Memory B cell (primary cell): ENCODE measurements at regions not wholly inside any gene's neighbourhood (a gene's known extent, or its start where the extent isn't known, plus 50 kb on each side); places are given as distances from the start of the nearest gene placed in this dataset.
"Not testable (repeated sequence)": the region's sequence is repeated elsewhere in the genome, so short reads cannot be mapped to it uniquely, and the experiment has no call there.

Experiments
- ATAC-seq: fragments of 150-1000 bp; cut with Tn5 transposase; 2 replicates; pipeline ENCODE4 v1.10.0; 2021; ENCODE audit warnings: low read depth, mild to moderate bottlenecking, moderate library complexity
- DNase-seq, 2 donors: peaks; one replicate each; pipeline ENCODE4 v3.0.0; 2022; ENCODE audit warnings: low spot score in 2 of 2
- H3K27ac Mint-ChIP-seq: one replicate; pipeline ENCODE4 v1.8.0; 2022; ENCODE audit warnings: mild to moderate bottlenecking, moderate library complexity, mixed read lengths
- H3K27me3 Mint-ChIP-seq: one replicate; pipeline ENCODE4 v1.8.0; 2022; ENCODE audit warnings: mixed read lengths
- H3K36me3 Mint-ChIP-seq: one replicate; pipeline ENCODE4 v1.8.0; 2022; ENCODE audit warnings: mild to moderate bottlenecking, mixed read lengths
- H3K4me1 Mint-ChIP-seq: one replicate; pipeline ENCODE4 v1.8.0; 2022; ENCODE audit warnings: mixed read lengths
- H3K4me3 Mint-ChIP-seq: one replicate; pipeline ENCODE4 v1.8.0; 2022; ENCODE audit warnings: mild to moderate bottlenecking, moderate library complexity, mixed read lengths
- H3K9me3 Mint-ChIP-seq: one replicate; pipeline ENCODE4 v1.8.0; 2022; ENCODE audit warnings: mixed read lengths

DNA sequence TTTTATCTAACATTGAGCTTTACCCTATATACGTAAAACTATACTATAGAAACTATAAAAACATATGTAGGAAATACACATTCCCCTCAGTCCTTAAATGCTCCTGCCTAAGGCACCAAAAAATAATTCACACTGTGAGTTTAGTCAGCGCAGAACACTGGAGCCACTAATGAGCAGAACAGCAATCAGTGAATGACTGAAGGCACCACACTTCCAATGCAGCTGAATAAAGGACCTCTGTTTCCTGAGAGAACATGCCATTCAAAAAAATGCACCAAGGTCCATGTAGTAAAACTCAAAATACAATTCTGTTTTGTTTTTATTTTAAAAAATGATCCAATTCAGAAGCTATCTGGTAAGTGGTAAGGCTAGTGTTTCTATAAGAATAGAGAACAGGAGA, 1280.6 kb upstream of the NRXN1 start:
- no peaks in the 10 kb centered on the region for H3K27me3 Mint-ChIP-seq
- no peak overlapping the region for H3K27ac Mint-ChIP-seq
- no peak overlapping the region for H3K4me3 Mint-ChIP-seq
- H3K4me1 Mint-ChIP-seq, result no peaks in the 10 kb centered on the region
- no peaks in the 10 kb centered on the region for H3K36me3 Mint-ChIP-seq
- no peaks in the 10 kb centered on the region for H3K9me3 Mint-ChIP-seq
- no peak for ATAC-seq
- DNase-seq, result no peak

DNA sequence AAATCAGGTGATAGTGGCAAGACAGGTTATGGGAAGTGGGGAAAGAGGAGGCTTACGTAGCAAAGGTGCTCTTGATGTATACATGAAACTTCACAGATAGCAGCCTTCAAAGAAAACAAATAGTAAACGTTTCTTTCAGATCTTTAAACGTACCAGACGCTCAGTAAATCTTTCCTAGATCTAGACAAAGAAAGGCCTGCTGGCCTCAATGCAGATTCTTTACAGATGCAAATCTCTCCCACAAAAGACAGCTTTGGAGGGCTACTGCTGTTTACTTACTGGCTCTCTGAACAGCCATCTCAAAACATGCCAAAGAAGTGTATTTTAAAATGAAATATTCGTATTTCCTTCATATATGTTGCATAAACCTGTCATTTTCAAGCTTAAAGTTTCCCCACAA, 1279.9 kb upstream of the NRXN1 start:
- DNase-seq (no peak), ATAC-seq (no peak)
- no peaks in the 10 kb centered on the region for H3K4me1 Mint-ChIP-seq
- no peak overlapping the region for H3K4me3 Mint-ChIP-seq
- no peaks in the 10 kb centered on the region for H3K9me3 Mint-ChIP-seq
- H3K27me3 Mint-ChIP-seq, result no peaks in the 10 kb centered on the region
- H3K27ac Mint-ChIP-seq, result no peak overlapping the region
- H3K36me3 Mint-ChIP-seq, result no peaks in the 10 kb centered on the region

DNA sequence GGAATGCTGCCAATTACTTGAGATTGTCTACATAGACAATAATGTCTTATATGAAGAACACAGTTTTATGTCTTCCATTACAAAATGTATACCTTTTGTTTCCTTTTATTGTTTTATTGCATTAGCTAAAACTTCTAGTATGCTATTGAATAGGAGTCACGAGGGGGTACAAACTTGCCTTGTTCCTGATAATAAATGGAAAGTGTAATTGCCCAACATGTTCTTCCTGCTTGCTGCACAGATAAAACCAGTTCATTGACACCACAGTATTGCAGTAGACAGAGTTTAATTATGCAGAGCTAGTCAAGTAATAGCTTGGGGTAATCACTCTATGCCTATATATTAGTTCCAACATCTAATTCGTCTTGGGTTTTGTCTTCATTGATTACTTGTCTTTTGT, 1276.2 kb upstream of the NRXN1 start:
- ATAC-seq, result no peak
- no peaks in the 10 kb centered on the region for H3K4me1 Mint-ChIP-seq
- no peaks in the 10 kb centered on the region for H3K27me3 Mint-ChIP-seq
- no peak overlapping the region for H3K27ac Mint-ChIP-seq
- no peak overlapping the region for H3K4me3 Mint-ChIP-seq
- peaks cover 7% of the 10 kb centered on the region for H3K9me3 Mint-ChIP-seq
- no peaks in the 10 kb centered on the region for H3K36me3 Mint-ChIP-seq
- DNase-seq, result no peak

DNA sequence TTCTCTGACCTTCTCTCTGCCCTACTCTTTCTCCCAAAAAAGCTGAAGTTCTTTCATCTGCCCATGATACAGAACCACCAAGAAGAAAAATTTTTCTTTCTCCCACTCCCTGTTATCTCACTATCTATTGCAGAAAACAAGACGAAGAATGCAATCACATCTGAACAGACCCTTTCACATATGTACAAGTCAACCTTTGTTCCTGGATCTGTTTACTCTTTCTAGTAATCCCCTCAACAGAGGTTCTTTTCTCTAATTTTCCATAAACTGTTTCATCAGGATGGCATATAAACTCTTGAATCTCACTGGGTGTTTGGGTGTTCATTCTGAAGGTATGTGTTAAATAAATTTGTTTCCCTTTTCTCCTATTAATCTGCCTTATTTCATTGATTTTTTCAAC, 1262.7 kb upstream of the NRXN1 start:
- ATAC-seq (no peak), DNase-seq (no peak)
- H3K27me3 Mint-ChIP-seq, result no peaks in the 10 kb centered on the region
- peaks cover 4% of the 10 kb centered on the region for H3K9me3 Mint-ChIP-seq
- no peaks in the 10 kb centered on the region for H3K36me3 Mint-ChIP-seq
- H3K4me3 Mint-ChIP-seq, result no peak overlapping the region
- H3K27ac Mint-ChIP-seq, result no peak overlapping the region
- H3K4me1 Mint-ChIP-seq, result no peaks in the 10 kb centered on the region

DNA sequence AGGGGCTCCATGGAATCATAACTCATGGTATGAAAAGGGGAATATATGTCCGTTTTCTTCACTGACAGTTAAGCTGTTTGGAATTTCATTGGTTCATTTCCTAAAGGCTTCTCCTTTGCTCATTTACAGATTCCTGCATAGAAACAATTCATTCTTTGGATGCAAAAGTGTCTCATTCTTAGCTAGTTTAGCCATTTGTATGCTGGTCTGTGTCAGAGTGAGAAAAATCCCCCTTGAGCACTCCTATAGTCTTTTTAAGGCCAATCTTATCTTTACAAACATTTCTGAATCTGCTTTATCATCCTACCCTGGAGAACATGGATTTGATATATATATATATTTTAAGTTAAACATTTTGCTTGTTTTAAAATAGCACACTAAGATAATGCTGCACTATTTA, 1260.9 kb upstream of the NRXN1 start:
- ATAC-seq, result no peak
- H3K27ac Mint-ChIP-seq, result no peak overlapping the region
- H3K4me1 Mint-ChIP-seq, result no peaks in the 10 kb centered on the region
- no peak overlapping the region for H3K4me3 Mint-ChIP-seq
- H3K9me3 Mint-ChIP-seq, result peaks cover 2% of the 10 kb centered on the region
- H3K27me3 Mint-ChIP-seq, result no peaks in the 10 kb centered on the region
- no peak for DNase-seq
- H3K36me3 Mint-ChIP-seq, result no peaks in the 10 kb centered on the region

DNA sequence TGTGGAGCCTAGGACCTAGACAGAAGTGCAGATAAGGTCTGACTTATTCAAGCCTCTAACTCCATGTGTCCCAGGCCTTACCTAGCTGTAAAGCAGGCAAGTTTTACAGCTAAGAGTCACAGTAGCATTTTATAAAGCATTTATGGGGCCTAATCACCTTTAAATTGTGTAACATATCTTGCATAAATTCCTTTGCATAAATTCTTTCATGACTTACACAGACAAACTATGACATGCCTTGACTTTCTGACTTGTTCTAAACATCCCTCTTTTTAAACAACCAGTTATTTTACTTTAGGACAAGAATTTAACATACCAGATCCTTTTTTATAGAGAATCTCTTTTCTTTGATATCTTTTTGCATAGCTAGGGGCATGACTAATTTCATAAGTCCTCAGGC, 1257.8 kb upstream of the NRXN1 start:
- ATAC-seq (no peak), DNase-seq (no peak)
- H3K36me3 Mint-ChIP-seq, result no peaks in the 10 kb centered on the region
- no peak overlapping the region for H3K27ac Mint-ChIP-seq
- no peaks in the 10 kb centered on the region for H3K27me3 Mint-ChIP-seq
- no peaks in the 10 kb centered on the region for H3K9me3 Mint-ChIP-seq
- no peaks in the 10 kb centered on the region for H3K4me1 Mint-ChIP-seq
- no peak overlapping the region for H3K4me3 Mint-ChIP-seq

DNA sequence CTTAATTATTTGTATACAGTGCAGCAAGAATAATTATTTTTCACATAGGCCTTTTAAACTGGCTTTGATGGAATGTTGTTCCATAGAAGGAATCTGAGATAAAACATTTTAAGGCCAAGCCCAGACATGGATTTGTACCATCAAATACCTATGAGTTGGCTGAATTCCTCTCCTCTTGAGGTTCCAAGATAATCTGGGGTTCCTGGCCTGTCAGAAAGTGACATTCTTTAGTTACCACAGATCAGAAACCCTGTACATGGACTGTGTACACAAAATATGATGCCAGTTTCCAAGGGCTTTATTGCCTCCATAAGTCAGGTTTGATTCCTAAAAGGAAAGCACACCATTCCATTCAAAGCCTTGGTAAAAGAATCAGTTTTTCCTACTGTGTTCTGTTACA, 1256.7 kb upstream of the NRXN1 start:
- Mint-ChIP-seq H3K4me3 (no peak overlapping the region), H3K4me1 (no peaks in the 10 kb centered on the region), H3K9me3 (no peaks in the 10 kb centered on the region), H3K27ac (no peak overlapping the region), H3K36me3 (no peaks in the 10 kb centered on the region), H3K27me3 (no peaks in the 10 kb centered on the region)
- ATAC-seq (no peak), DNase-seq (no peak)

DNA sequence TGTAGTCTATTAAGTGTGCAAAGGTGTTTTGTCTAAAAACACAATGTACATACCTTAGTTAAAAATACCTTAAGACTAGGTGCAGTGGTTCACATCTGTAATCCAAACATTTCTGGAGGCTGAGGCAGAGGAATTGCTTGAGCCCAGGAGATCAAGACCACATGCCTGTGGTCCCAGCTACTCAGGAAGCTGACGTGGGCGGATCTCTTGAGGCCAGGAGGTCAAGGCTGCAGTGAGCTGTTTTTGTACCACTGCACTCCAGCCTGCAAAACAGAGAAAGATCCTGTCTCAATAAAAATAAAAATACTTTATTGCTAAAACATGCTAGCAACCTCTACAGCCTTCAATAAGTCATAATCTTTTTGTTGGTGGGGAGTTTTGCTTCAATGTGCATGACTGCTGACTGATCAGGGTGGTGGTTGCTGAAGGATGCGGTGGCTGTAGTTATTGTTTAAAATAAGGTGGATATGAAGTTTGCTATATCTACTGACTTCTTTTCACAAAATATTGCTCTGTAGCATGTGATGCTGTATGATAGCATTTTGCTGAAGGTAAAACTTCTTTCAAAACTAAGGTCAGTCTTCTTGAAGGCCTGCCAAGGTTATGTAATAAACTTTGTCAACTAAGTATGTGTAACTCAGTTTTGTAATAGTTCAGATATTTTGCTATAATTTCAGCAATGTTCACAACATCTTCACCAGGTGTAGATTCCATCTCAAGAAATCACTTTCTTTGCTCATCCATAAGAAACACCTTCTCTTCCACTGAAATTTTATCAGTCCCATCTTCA, 1238.0 kb upstream of the NRXN1 start:
- Mint-ChIP-seq H3K9me3 (peaks cover 7% of the 10 kb centered on the region), H3K4me3 (no peak overlapping the region), H3K4me1 (no peaks in the 10 kb centered on the region), H3K27ac (no peak overlapping the region), H3K36me3 (no peaks in the 10 kb centered on the region), H3K27me3 (no peaks in the 10 kb centered on the region)
- ATAC-seq, result no peak
- no peak for DNase-seq

DNA sequence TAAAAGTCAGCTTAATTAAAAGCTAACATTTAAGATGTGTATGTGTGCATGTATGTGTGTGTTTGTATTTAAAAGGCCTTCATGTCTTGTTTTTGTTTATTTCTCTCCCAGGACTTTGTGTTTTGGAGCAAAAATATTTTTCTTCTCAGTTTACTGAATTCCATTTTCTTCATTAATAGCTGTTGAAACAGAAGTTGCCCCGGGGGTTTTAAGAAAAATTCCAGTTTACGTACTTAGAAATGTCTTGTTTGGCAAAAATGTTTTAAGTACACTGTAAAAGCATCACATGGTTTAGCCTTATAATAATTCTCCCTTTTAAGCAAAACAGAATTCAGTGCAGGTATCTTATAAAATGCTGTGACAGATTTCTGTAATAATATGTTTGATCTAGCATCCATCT, 1233.0 kb upstream of the NRXN1 start:
- no peaks in the 10 kb centered on the region for H3K36me3 Mint-ChIP-seq
- DNase-seq (no peak), ATAC-seq (no peak)
- H3K27ac Mint-ChIP-seq, result no peak overlapping the region
- H3K4me3 Mint-ChIP-seq, result no peak overlapping the region
- no peaks in the 10 kb centered on the region for H3K27me3 Mint-ChIP-seq
- no peaks in the 10 kb centered on the region for H3K4me1 Mint-ChIP-seq
- no peaks in the 10 kb centered on the region for H3K9me3 Mint-ChIP-seq

DNA sequence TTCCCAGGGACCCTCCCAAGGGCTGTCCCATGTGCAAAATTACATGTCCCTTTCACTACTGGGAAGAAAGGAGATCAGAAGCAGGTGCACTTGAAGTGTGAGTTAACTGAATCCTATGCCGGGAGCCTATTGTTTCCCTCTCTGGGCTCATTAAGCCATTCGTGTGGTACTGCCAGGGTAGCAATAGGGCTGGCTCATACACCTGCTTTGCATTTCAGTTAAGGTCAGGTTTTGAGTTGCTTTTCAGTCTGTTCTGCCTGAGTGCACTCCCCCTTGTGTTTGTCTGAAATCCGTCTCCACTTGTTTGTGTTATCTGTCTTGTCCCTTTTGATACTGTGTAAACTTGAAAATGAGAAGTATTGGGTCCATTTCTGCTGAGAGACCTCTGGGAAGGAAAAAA, 1232.6 kb upstream of the NRXN1 start:
- DNase-seq, result no peak
- no peaks in the 10 kb centered on the region for H3K36me3 Mint-ChIP-seq
- H3K4me3 Mint-ChIP-seq, result no peak overlapping the region
- no peaks in the 10 kb centered on the region for H3K9me3 Mint-ChIP-seq
- H3K4me1 Mint-ChIP-seq, result no peaks in the 10 kb centered on the region
- ATAC-seq, result no peak
- no peaks in the 10 kb centered on the region for H3K27me3 Mint-ChIP-seq
- no peak overlapping the region for H3K27ac Mint-ChIP-seq

DNA sequence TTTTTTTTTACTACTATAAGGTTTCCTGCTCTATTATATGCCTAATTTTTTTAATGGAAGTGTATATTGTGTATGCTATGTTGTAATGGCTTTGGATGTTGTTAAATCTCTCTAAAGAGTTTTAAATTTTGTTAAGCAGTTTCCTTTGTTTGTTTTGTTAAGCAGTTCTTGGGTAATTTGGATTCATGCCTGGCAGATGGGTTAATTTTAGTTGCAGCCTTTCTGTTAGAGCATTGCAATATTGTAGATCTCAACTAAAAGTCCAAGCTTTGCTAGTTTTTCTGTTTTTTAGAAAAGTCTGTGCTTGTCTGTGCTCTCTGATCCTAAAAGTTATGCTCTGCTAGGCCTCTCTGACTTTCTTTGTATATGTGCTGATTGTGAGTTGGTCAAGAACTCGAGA, 1229.0 kb upstream of the NRXN1 start:
- H3K9me3 Mint-ChIP-seq, result no peaks in the 10 kb centered on the region
- DNase-seq (no peak), ATAC-seq (no peak)
- no peak overlapping the region for H3K27ac Mint-ChIP-seq
- H3K4me3 Mint-ChIP-seq, result no peak overlapping the region
- no peaks in the 10 kb centered on the region for H3K4me1 Mint-ChIP-seq
- no peaks in the 10 kb centered on the region for H3K36me3 Mint-ChIP-seq
- no peaks in the 10 kb centered on the region for H3K27me3 Mint-ChIP-seq

DNA sequence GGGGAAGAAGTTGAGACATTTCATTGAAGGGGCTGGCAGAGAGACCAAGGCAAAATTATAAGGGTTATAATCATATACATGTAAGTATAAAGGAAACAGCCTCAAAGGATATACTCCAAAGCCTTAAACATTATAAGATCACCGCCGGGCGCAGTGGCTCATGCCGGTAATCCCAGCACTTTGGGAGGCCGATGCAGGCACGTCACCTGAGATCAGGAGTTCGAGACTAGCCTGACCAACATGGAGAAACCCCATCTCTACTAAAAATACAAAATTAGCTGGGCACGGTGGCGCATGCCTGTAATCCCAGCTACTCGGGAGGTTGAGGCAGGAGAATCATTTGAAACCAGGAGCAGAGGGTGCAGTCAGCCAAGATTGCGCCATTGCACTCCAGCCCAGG, 1227.0 kb upstream of the NRXN1 start:
- not testable (repeated sequence) for H3K9me3 Mint-ChIP-seq, H3K27me3 Mint-ChIP-seq, H3K4me3 Mint-ChIP-seq, H3K4me1 Mint-ChIP-seq, H3K36me3 Mint-ChIP-seq, H3K27ac Mint-ChIP-seq, DNase-seq, ATAC-seq

DNA sequence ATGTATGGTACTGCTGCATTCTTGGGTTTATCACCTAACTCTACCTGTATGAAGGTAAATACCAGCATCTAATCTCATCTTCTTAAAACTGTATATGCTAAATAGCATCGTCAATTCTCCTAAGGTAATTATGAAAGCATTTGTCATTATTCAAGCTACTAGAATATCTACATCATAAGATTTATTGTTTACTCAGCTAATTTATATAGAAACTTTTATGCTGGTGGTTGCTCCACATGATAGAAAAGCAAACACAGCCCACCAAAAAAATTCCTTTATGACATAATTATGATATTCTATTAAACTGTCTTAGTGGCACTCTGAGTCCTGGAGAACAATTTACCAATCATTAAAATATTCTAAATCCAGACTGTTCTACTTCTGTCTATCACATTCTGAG, 1226.1 kb upstream of the NRXN1 start:
- no peaks in the 10 kb centered on the region for H3K36me3 Mint-ChIP-seq
- no peak overlapping the region for H3K27ac Mint-ChIP-seq
- H3K4me3 Mint-ChIP-seq, result no peak overlapping the region
- no peaks in the 10 kb centered on the region for H3K9me3 Mint-ChIP-seq
- ATAC-seq (no peak), DNase-seq (no peak)
- H3K4me1 Mint-ChIP-seq, result no peaks in the 10 kb centered on the region
- no peaks in the 10 kb centered on the region for H3K27me3 Mint-ChIP-seq

DNA sequence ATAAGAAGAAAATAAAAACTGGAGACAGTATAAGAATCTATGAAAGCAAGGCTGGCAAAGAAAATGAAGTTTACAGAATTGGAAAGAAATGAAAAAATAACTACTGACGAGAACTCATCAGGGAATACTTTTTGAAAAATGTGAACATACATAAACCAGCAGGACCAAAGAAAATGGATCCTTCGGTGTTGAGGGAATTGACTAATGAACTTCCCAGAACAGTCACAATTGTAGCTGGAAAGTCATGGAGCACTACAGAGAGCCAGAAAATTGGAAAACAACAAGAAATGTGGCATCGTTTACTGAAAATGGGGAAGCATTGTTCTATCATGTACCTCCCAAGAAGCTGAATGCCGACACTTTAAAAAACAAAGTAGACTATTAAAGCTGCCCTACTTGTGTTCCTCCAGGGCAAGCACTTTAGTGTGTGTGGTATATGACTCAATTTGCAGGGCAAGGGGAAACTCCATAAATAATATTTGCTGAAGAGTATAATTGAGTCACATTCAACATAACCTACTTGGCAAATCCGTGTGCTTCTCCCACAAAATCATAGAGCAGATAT, 1221.6 kb upstream of the NRXN1 start:
- H3K4me1 Mint-ChIP-seq, result no peaks in the 10 kb centered on the region
- no peaks in the 10 kb centered on the region for H3K36me3 Mint-ChIP-seq
- H3K9me3 Mint-ChIP-seq, result no peaks in the 10 kb centered on the region
- DNase-seq, result no peak
- H3K27ac Mint-ChIP-seq, result no peak overlapping the region
- H3K27me3 Mint-ChIP-seq, result no peaks in the 10 kb centered on the region
- H3K4me3 Mint-ChIP-seq, result no peak overlapping the region
- ATAC-seq, result no peak

DNA sequence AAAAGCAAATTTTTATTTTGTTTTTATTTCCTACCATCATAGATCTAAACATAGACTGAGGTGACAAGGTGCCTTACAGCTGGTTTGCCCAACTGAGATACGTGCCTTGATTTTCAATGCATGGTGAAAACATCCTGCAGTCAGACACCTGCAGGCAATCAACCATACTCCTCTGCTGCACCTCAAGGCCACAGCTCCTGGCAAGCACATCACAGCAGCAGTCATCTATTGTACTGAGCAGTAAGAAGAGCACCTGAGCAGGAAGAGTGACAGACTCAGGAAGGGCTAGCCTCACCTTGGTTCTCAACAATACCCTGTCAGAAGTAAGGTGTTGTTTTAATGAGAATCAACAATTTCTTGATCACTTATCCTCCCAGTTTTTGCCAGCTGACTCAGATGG, 1206.8 kb upstream of the NRXN1 start:
- no peak for ATAC-seq
- Mint-ChIP-seq H3K9me3 (peaks cover 2% of the 10 kb centered on the region), H3K36me3 (no peaks in the 10 kb centered on the region), H3K4me1 (no peaks in the 10 kb centered on the region), H3K27ac (no peak overlapping the region), H3K4me3 (no peak overlapping the region), H3K27me3 (no peaks in the 10 kb centered on the region)
- no peak for DNase-seq
